ENCODE measurements at regions not wholly inside any gene's neighbourhood (a gene's known extent, or its start where the extent isn't known, plus 50 kb on each side); places are given as distances from the start of the nearest gene placed in this dataset.
"Not testable (repeated sequence)": the region's sequence is repeated elsewhere in the genome, so short reads cannot be mapped to it uniquely, and the experiment has no call there.

GRCh38 chr20:29831508-29831907, 1426.0 kb upstream of the DEFB115 start:
- TF ChIP-seq, protein P1, sequence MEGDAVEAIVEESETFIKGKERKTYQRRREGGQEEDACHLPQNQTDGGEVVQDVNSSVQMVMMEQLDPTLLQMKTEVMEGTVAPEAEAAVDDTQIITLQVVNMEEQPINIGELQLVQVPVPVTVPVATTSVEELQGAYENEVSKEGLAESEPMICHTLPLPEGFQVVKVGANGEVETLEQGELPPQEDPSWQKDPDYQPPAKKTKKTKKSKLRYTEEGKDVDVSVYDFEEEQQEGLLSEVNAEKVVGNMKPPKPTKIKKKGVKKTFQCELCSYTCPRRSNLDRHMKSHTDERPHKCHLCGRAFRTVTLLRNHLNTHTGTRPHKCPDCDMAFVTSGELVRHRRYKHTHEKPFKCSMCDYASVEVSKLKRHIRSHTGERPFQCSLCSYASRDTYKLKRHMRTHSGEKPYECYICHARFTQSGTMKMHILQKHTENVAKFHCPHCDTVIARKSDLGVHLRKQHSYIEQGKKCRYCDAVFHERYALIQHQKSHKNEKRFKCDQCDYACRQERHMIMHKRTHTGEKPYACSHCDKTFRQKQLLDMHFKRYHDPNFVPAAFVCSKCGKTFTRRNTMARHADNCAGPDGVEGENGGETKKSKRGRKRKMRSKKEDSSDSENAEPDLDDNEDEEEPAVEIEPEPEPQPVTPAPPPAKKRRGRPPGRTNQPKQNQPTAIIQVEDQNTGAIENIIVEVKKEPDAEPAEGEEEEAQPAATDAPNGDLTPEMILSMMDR (IDR thresholded peaks at IDR 0.05; ENCODE audit: low read depth, low read length, missing input control): not testable (repeated sequence)
- TF ChIP-seq EGR1 (IDR thresholded peaks at IDR 0.05; ENCODE audit: low read depth in 2 of 2); TAF1 (conservative IDR thresholded peaks at IDR 0.05); NR2F2 (IDR thresholded peaks at IDR 0.05); GABPA (IDR thresholded peaks at IDR 0.05 in 1 of 2, conservative IDR thresholded peaks at IDR 0.05 in 1 of 2); JUND (IDR thresholded peaks at IDR 0.05); SP1 (IDR thresholded peaks at IDR 0.05); REST (IDR thresholded peaks at IDR 0.05); HNF4A (conservative IDR thresholded peaks at IDR 0.05): not testable (repeated sequence)
- TF ChIP-seq, protein P2, sequence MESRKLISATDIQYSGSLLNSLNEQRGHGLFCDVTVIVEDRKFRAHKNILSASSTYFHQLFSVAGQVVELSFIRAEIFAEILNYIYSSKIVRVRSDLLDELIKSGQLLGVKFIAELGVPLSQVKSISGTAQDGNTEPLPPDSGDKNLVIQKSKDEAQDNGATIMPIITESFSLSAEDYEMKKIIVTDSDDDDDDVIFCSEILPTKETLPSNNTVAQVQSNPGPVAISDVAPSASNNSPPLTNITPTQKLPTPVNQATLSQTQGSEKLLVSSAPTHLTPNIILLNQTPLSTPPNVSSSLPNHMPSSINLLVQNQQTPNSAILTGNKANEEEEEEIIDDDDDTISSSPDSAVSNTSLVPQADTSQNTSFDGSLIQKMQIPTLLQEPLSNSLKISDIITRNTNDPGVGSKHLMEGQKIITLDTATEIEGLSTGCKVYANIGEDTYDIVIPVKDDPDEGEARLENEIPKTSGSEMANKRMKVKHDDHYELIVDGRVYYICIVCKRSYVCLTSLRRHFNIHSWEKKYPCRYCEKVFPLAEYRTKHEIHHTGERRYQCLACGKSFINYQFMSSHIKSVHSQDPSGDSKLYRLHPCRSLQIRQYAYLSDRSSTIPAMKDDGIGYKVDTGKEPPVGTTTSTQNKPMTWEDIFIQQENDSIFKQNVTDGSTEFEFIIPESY (IDR thresholded peaks at IDR 0.05): not testable (repeated sequence)
- TF ChIP-seq, protein P3, sequence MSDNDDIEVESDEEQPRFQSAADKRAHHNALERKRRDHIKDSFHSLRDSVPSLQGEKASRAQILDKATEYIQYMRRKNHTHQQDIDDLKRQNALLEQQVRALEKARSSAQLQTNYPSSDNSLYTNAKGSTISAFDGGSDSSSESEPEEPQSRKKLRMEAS (IDR thresholded peaks at IDR 0.05): not testable (repeated sequence)

Data from liver (tissue), 3 donors.